Keratinocyte (primary cell): ENCODE measurements at regions not wholly inside any gene's neighbourhood (a gene's known extent, or its start where the extent isn't known, plus 50 kb on each side); places are given as distances from the start of the nearest gene placed in this dataset.

Experiments
- DNase-seq: peaks from one replicate; pipeline ENCODE4 v3.0.0-alpha.2; 2011; ENCODE audit warnings: low read depth, missing footprints, low spot score
- FAIRE-seq: peaks from 2 replicates; lab custom pipeline; 2011; peaks lifted over from hg19 to GRCh38; lab: Jason Lieb, UNC
- H2AFZ ChIP-seq: 2 replicates; pipeline ENCODE4 v1.6.0; 2012; ENCODE audit warnings: low read length, control low read depth, inconsistent platforms; ENCODE audit not compliant: control insufficient read depth
- H3K27ac ChIP-seq: 2 replicates; pipeline ENCODE4 v1.5.1; 2011; ENCODE audit warnings: low read length; ENCODE audit not compliant: control insufficient read depth, insufficient read depth
- H3K27me3 ChIP-seq: 3 replicates; pipeline ENCODE4 v1.6.0; 2011; ENCODE audit warnings: low read length; ENCODE audit not compliant: control insufficient read depth, insufficient read depth; ENCODE audit errors: extremely low read depth
- H3K36me3 ChIP-seq, 2 experiments: 2 replicates in 1 of 2; 3 replicates in 1 of 2; pipeline ENCODE4 v1.5.1; 2011; ENCODE audit warnings: low read length in 2 of 2, mild to moderate bottlenecking in 1 of 2; ENCODE audit not compliant: control insufficient read depth in 2 of 2, insufficient read depth in 2 of 2; ENCODE audit errors: extremely low read depth in 1 of 2
- H3K4me1 ChIP-seq: 3 replicates; pipeline ENCODE4 v1.5.1; 2011; ENCODE audit warnings: low read length; ENCODE audit not compliant: control insufficient read depth, insufficient read depth; ENCODE audit errors: extremely low read depth
- H3K4me2 ChIP-seq: 3 replicates; pipeline ENCODE4 v1.6.0; 2011; ENCODE audit warnings: low read depth, low read length; ENCODE audit not compliant: control insufficient read depth, insufficient read depth; ENCODE audit errors: extremely low read depth
- H3K4me3 ChIP-seq, 3 experiments: fragments of 200-600 bp in 1 of 3; sonication (generic) in 1 of 3; 2 replicates in 2 of 3; 3 replicates in 1 of 3; pipeline ENCODE4 v1.5.1; 2011 to 2016; ENCODE audit warnings: low read length in 3 of 3, mild to moderate bottlenecking in 3 of 3, control low read depth in 2 of 3, inconsistent platforms in 1 of 3, low read depth in 1 of 3, mixed read lengths in 1 of 3, mixed run types in 1 of 3, moderate library complexity in 1 of 3; ENCODE audit not compliant: control insufficient read depth in 2 of 3, insufficient read depth in 2 of 3; ENCODE audit errors: extremely low read depth in 1 of 3
- H3K79me2 ChIP-seq: 2 replicates; pipeline ENCODE4 v1.6.0; 2012; ENCODE audit warnings: low read length; ENCODE audit not compliant: control insufficient read depth, insufficient read depth
- H3K9ac ChIP-seq: 3 replicates; pipeline ENCODE4 v1.6.0; 2011; ENCODE audit warnings: low read length; ENCODE audit not compliant: control insufficient read depth, insufficient read depth; ENCODE audit errors: extremely low read depth
- H3K9me1 ChIP-seq: 3 replicates; pipeline ENCODE4 v1.6.0; 2011; ENCODE audit warnings: low read length; ENCODE audit not compliant: control insufficient read depth, insufficient read depth; ENCODE audit errors: extremely low read depth
- H3K9me3 ChIP-seq: 2 replicates; pipeline ENCODE4 v1.5.1; 2012; ENCODE audit warnings: low read depth, low read length; ENCODE audit not compliant: control insufficient read depth
- H4K20me1 ChIP-seq: 3 replicates; pipeline ENCODE4 v1.6.0; 2011; ENCODE audit warnings: low read length; ENCODE audit not compliant: control insufficient read depth, insufficient read depth; ENCODE audit errors: extremely low read depth
- EZH2 ChIP-seq: IDR thresholded peaks from one replicate; pipeline ENCODE4 v1.6.1; 2012; ENCODE audit warnings: inconsistent platforms, mild to moderate bottlenecking, low read length, moderate library complexity
- dilution Hi-C: fragments of 300-500 bp; cut with MboI; formaldehyde crosslinking; loops from one replicate; pipeline ENCODE4 v1.7.0; 2020; ENCODE audit warnings: low sequenced_read_pairs; ENCODE audit not compliant: extremely low pct_ligation_motif_present
- TF ChIP-seq, protein P1 (sequence below), 3 experiments: IDR thresholded peaks in 1 of 3; conservative IDR thresholded peaks in 1 of 3; optimal IDR thresholded peaks in 1 of 3; 2 replicates in 2 of 3; 3 replicates in 1 of 3; pipeline versions ENCODE3 to v1.5.1; 2011; ENCODE audit warnings: low read length in 3 of 3, mild to moderate bottlenecking in 3 of 3, moderate library complexity in 2 of 3, control low read depth in 1 of 3, inconsistent platforms in 1 of 3; ENCODE audit not compliant: insufficient read depth in 2 of 3; ENCODE audit errors: extremely low read depth in 1 of 3

DNA sequence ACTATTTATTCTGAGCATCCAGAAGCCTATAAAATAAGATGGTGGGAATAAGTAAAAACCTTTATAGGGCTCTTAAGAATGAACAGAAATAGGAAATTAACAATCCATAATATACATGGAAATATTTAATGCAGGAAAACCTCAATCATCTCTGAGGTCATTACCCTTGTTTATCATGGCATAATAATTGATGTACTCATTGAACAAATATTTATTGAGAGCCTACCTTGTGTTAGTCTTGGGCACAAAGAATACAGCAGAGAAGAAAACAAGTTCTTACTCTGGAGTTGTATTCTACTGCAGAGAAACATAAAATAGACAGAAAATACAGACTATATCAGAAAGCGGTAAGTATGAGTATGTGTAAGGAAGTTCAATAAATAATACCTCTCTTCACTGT is 167.2 kb downstream of the COX18 start:
- H3K27ac ChIP-seq = no peak overlapping the region
- no peak for DNase-seq
- no peak overlapping the region for H3K4me3 ChIP-seq
- no peak overlapping the region for H3K4me2 ChIP-seq
- no peak for FAIRE-seq
- H4K20me1 ChIP-seq = no peaks in the 10 kb centered on the region
- H3K27me3 ChIP-seq = no peaks in the 10 kb centered on the region
- no peaks in the 10 kb centered on the region for H3K9me1 ChIP-seq
- no peak for TF ChIP-seq EZH2
- TF ChIP-seq, protein P1, sequence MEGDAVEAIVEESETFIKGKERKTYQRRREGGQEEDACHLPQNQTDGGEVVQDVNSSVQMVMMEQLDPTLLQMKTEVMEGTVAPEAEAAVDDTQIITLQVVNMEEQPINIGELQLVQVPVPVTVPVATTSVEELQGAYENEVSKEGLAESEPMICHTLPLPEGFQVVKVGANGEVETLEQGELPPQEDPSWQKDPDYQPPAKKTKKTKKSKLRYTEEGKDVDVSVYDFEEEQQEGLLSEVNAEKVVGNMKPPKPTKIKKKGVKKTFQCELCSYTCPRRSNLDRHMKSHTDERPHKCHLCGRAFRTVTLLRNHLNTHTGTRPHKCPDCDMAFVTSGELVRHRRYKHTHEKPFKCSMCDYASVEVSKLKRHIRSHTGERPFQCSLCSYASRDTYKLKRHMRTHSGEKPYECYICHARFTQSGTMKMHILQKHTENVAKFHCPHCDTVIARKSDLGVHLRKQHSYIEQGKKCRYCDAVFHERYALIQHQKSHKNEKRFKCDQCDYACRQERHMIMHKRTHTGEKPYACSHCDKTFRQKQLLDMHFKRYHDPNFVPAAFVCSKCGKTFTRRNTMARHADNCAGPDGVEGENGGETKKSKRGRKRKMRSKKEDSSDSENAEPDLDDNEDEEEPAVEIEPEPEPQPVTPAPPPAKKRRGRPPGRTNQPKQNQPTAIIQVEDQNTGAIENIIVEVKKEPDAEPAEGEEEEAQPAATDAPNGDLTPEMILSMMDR (optimal IDR thresholded peaks at IDR 0.05 in 1 of 3, IDR thresholded peaks at IDR 0.05 in 1 of 3, conservative IDR thresholded peaks at IDR 0.05 in 1 of 3; ENCODE audit: extremely low read depth in 1 of 3, insufficient read depth in 2 of 3, low read length in 3 of 3) = no peak
- no peaks in the 10 kb centered on the region for H3K79me2 ChIP-seq
- H3K36me3 ChIP-seq = no peaks in the 10 kb centered on the region
- dilution Hi-C loops = no loop called here
- no peaks in the 10 kb centered on the region for H3K9me3 ChIP-seq
- no peaks in the 10 kb centered on the region for H3K4me1 ChIP-seq
- H3K9ac ChIP-seq = no peak overlapping the region
- no peak overlapping the region for H2AFZ ChIP-seq

DNA sequence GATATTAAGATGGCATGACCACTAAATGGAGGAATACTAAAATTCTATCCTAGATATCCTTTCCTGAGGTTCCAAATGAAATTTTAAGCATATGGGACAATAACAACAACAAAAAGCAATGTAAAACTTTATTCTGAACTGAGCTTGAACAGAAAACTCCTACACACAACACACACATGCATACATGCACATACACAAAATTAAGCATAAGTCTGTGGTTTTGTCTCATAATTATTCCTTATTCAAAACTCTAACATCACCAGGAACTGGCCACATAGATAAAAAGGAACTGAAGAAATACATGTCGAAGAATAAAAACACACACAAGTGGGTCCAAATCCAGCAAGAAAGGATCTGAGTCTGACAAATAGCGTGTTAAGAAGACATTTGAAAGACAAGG is 168.0 kb downstream of the COX18 start:
- dilution Hi-C loops = no loop called here
- H3K27ac ChIP-seq = no peak overlapping the region
- H3K4me2 ChIP-seq = no peak overlapping the region
- H3K4me3 ChIP-seq = no peak overlapping the region
- no peaks in the 10 kb centered on the region for H3K36me3 ChIP-seq
- no peaks in the 10 kb centered on the region for H3K9me1 ChIP-seq
- no peaks in the 10 kb centered on the region for H3K4me1 ChIP-seq
- H3K9ac ChIP-seq = no peak overlapping the region
- no peaks in the 10 kb centered on the region for H3K79me2 ChIP-seq
- H3K9me3 ChIP-seq = no peaks in the 10 kb centered on the region
- no peak for TF ChIP-seq EZH2
- TF ChIP-seq, protein P1 (optimal IDR thresholded peaks at IDR 0.05 in 1 of 3, IDR thresholded peaks at IDR 0.05 in 1 of 3, conservative IDR thresholded peaks at IDR 0.05 in 1 of 3; ENCODE audit: extremely low read depth in 1 of 3, insufficient read depth in 2 of 3, low read length in 3 of 3) = no peak
- FAIRE-seq (no peak), DNase-seq (no peak)
- H2AFZ ChIP-seq = no peak overlapping the region
- no peaks in the 10 kb centered on the region for H3K27me3 ChIP-seq
- no peaks in the 10 kb centered on the region for H4K20me1 ChIP-seq
